Hepatocyte (in vitro differentiated cells): ENCODE measurements at regions not wholly inside any gene's neighbourhood (a gene's known extent, or its start where the extent isn't known, plus 50 kb on each side); places are given as distances from the start of the nearest gene placed in this dataset.

Experiments
- CTCF ChIP-seq: fragments of 200-600 bp; sonication (generic); IDR thresholded peaks from 2 replicates; pipeline ENCODE4 v1.5.1; 2016; ENCODE audit warnings: antibody characterized with exemption, mild to moderate bottlenecking; ENCODE audit not compliant: poor library complexity
- EZH2phosphoT487 ChIP-seq: fragments of 200-600 bp; sonication (generic); IDR thresholded peaks from one replicate; pipeline ENCODE4 v1.6.1; 2018; ENCODE audit warnings: antibody characterized with exemption, mild to moderate bottlenecking, low read depth, moderate library complexity; ENCODE audit not compliant: unreplicated experiment, severe bottlenecking

- TF ChIP-seq CTCF, result no peak
- TF ChIP-seq EZH2phosphoT487, result no peak
Observed at GRCh38 chr18:27887711-27888495, 289.0 kb downstream of the CDH2 start.
